T-helper 2 cell (primary cell): ENCODE measurements at regions not wholly inside any gene's neighbourhood (a gene's known extent, or its start where the extent isn't known, plus 50 kb on each side); places are given as distances from the start of the nearest gene placed in this dataset.
A peak's percentile ranks its signal among the peaks of the same experiment; 100 is the strongest.

ENCODE experiments used
- DNase-seq, 5 experiments: peaks; one replicate each; pipeline versions ENCODE4 v3.0.0 to v3.0.0-alpha.2; 2012 to 2022

DNA sequence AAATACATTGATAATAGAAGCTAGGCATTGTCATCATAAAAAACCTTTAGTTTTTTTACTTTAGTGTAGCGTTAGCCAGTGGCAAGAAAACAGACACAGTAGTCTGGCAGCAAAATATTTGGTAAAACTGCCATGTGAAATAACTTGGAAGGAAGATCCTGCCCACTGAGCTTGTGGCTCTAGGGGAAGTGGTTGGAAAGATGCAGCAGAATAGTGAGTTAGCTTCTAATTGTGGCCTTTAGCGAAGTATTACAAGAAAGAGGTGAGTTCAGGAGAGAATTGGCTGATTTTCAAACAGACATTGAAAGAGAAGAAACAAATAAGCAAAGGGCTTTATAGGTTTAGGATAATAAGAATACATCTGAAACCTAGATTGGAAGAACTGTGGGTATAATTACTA is 1887.8 kb upstream of the CELF4 start:
- DNase-seq = no peak

DNA sequence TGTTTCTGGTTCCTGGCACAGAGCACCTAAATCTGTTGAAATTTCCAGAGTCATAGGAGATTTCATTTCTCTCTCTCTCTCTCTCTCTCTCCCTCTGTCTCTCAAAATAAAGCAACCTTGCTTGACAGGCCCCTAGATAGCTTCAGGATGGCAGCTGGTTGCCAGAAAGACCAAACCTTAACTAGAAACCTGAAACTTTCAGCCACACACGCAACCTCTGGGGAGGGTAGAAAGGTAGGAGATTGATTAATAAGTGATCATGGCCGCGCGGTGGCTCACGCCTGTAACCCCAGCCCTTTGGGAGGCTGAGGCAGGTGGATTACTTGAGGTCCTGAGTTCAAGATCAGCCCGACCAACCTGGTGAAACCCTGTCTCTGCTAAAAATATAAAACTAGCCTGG is 1885.4 kb upstream of the CELF4 start:
- no peak for DNase-seq

DNA sequence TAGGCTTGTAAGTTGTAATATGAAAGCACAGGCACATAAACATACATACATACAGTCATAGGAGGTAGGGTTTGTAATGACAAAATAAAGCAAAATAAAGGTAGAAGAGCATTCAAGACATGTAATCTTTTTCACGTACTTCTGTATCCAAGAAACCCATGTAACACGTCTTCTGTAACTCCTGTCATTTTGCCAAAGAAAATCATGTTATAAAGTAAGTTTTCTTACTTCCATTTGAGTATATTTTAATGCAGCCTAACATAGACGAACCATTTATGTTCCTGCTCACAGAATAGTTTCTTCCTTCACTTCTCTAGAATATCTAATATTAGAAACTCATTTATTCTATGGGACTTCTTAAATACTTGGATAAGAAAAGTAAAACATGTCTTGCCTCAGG is 1884.0 kb upstream of the CELF4 start:
- no peak for DNase-seq

DNA sequence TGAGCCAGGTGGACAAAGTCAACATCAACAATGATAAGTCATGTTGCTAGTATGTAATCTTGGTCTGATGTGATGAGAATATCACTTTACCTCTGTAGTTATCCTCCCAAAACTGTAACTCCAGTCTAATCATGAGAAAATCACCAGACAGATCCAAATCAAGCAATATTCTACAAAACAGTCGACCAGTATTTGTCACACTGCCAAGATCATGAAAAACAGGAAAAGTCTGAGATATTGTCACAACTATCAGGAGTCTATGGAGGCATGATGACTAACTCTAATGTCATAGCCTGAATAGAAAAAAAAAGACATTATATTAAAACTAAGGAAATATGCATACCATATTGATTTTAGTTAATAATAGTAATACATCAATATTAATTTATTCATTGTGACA is 1883.3 kb upstream of the CELF4 start:
- no peak for DNase-seq

DNA sequence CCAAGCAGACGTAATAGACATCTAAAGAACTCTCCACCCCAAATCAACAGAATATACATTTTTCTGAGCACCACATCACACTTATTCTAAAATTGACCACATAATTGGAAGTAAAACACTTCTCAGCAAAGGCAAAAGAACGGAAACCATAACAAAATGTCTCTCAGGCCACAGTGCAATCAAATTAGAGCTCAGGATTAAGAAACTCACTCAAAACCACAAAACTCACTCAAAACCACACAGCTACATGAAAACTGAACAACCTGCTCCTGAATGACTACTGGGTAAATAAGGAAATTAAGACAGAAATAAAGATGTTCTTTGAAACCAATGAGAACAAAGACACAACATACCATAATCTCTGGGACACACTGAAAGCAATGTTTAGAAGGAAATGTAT is 1879.4 kb upstream of the CELF4 start:
- DNase-seq = peak in 1 of 5 experiments; percentile 9

DNA sequence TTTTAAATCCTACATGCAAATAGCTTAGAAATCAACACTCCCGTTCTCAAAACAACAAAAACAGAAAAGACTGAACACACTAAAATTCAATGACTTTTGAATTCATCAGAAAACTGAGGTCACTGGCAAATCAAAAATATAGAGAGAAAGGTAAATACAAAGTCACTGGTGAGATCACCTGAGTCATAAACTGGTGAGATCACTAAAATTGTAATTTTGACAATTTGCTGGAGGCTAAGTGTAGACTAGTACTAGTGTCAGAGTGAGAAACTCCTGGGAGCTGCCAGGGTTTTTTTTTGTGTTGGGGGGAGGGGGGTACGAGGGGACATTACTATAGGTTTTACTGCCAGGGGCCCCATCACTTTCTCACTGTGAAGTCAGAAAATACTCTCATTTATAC is 1876.0 kb upstream of the CELF4 start:
- no peak for DNase-seq

DNA sequence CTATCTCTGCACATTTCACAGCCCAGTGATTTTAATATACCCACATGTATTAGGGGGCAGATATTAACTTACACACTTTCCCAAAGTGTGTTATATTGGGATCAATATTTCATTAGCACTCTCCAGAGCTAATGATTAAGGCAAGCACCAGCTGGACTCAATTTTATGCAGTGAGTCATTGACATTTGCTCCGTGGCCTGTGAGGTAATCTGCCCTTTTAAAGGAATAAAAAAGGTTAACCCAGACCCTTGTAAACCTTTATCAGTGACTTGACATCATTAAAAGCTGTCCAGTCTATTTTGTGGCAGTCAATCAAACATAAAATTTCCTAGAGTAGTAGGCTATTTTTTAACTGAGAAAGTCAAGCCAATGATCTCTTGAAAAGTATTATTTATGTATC is 1870.4 kb upstream of the CELF4 start:
- no peak for DNase-seq

DNA sequence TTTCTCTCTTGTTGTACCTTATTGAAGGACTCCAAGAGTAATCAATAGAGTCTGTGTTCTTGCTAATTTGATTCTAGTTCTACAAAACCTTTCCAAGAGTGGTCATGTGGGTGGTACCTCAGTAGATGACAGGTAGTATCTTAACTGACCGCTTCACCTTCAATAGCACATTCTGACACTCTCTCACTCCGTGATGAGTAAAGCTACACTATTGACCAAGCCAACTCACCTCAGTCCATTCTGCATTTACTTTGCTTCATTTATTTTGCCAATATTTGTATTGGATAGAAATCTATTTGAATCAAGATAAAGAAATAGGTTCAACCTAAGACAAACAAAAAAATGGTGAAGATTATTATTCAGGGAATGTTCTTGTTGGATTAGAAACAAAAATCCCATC is 1869.6 kb upstream of the CELF4 start:
- no peak for DNase-seq

DNA sequence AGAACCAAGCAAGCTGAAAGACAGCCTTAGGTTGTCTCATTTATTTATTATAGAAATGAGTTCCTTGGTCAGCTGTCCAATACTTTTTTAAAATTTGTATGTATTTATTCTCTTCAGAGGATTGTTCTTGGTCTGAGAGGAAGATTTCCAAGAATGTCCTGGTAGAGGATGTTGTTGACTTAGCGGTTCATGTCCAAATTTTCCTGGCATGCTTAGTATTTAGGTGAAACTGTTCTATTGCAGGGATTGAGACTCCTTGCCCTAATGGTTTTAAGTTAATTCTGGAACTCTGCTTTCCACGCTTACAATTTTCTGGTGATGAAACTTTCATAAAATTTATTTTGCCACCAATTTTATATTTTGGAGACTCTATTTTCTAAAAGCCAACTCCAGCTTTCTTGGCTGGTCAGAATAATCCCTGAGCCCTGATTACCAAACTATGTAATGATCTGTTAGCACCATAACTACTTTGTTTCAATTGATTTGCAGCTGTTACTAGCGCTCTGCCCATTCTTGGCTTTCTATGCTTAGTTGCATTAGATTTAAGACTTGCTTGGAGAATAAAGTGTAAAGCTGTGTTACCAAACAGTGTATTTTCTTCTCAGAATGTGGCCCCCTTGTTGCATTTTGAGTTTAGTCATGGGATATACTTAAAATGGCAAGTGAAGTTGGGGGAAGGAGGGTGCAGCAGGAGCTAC is 1868.8 kb upstream of the CELF4 start:
- no peak for DNase-seq

DNA sequence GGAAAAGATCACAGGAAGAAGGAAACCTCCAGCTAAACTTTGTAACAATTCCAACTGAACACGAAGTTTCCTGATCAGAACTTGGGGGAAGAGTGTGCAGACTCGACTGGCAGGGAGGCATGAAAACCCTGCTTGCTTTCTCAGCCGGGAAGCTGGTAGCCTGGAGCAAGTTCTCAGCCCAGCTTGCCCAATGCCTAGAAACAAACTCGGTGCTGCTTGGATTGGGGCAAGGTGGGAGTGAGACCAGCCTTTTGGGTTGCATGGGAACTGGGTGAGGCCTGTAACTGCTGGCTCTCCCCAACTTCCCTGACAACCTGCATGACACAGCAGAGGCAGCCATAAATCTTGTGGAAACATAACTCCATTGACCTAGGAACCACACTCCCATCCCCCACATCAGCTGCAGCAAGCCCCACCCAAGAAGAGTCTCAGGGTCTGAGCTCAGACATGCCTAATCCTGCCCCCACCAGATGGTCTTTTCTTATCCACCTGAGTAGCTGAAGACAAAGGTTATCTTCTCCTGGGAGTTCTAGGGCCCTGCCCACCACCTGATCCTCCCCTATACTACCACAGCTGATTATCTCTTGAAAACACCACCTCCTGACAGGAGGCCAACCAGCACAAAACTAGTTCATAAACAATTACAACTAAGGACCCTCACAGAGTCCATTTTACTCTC is 1859.7 kb upstream of the CELF4 start:
- DNase-seq = no peak

DNA sequence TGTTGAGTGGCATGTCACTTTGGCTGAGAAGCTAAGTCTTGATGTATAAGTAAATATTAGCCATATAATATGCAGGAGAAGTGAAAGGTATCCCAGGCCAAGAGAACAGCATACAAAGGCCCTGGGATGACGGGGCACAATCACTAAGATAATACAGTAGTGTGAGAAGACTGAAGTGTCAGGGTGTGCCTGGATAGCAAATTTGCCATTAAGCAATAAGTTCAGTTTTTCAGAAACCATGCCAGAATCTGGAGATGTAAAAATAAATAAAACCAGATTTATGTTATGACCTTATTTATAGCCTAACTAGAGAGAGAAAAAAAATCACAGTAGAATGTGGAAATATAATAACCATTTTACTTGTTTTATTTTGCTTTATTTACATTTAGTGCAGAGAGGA is 1858.7 kb upstream of the CELF4 start:
- DNase-seq = no peak

DNA sequence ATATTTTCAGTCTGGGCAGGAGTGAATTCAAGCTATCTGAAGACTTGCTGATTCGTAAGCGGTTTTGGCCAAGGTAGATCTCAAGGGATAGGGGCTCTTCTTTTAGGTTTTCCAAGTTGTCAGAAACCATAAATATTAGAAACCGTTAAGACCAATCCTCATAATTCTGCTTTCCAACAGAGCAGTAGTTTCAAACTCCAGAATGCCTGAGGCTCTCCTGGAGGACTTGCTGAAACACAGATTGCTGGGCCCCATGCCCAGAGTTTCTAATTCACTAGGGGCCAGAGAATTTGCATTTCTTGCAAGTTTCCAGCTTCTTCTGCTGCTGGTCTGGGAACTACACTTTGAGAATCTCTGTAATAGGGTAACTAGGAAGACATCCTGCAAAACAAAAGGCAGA is 1855.7 kb upstream of the CELF4 start:
- DNase-seq = no peak

DNA sequence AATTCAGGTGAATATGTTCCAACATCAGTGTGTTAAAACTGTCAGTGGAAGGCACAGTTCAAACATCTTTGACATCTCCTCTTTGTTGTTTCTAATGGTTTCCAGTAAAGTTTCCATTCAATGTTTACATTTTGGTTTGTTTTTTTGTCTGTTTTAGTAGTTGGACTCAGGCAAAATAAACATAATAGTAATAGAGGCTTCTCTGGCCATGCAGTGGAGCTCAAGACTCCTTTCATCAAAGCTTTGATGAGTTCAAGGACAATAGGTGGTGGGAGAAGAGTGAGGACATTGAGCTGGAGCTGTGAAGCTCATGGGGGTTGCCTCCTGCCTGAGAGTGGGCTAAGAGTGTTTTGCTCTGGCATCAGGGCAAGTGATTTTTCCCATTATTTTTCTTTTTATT is 1853.7 kb upstream of the CELF4 start:
- DNase-seq = no peak

DNA sequence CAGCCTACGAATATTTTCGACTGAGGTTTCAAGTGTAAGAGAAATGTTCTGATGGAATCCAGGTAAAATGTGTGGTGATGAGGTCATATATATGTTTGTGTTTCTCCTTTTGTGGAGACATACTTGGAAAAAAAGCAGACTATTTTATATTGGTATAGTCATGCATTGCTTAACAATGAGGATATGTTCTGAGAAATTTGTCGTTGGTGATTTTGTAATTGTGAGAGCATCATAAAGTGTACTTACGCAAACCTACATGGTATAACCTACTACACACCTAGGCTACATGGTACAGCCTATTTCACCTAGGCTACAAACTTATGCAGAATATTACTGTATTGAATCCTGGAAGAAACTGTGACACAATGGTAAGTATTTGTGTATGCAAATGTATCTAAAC is 1849.9 kb upstream of the CELF4 start:
- DNase-seq = no peak

DNA sequence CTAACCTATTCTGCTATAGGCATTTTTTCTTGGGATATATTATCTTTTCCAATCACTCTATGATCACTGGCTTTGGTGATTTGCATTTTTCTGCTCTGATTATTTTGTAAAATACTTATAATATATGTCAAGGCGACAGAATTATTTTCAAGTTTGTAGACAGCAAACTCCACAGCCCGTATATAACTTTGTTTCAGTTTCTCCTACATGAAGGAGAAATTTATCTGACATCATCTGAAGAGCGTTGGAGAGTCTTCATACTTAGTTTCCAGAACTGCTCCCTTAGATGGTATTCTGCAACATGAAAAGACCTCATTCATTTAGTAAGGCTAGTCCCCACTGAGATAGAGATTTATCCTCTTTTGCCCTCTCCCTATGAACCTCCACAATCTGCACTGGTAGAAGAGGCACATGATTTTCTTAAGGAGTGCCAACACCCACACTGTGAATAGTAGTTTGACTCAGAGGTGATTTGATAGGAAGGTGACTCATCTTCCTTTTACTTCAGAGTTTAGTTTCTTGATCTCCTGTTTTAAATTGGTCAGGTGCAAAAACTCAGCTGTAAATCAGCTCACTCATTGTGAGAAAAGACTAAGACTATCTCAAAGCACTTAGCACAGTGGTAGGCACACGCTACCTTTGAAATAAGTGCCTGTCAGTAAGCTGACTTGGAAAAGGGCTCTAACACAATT is 1848.6 kb upstream of the CELF4 start:
- peak in 1 of 5 experiments; percentile 64 for DNase-seq

DNA sequence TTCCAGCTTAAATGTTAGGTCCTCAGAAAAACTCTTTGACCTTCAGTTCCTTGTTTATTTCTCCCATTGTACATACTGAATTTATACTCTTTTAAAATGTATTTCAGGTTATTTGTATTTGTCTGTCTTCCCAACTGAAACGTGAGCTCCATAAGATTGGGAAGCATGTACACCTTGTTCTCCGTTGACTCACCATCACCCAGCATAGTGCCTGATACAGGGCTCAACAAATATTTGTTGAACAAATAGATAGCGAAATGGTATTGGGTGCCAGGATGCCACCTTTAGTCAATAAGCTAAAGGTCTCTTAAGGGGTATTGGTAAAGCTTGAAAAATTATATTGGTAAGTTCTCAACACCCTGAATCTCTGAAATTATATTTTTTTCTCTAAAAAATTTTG is 1841.3 kb upstream of the CELF4 start:
- DNase-seq = no peak

DNA sequence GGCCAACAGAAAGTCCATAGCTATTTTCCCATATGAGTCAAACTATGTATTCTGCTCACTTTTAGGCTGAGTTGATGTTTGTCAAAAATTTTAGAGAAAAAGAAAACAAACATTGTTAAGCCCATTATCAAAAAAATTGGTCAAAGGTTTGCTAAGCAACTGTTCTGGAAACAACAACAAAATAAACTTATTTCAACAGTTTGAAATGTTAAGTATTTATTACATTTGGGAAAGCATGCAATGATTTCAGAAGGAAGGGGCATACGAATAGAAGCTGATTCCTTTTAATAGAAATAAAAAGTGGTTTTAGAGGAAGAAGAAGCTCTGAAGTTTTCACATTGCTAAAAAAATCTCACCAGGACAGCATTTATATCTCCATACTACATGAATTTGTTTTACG is 1837.5 kb upstream of the CELF4 start:
- DNase-seq = no peak

DNA sequence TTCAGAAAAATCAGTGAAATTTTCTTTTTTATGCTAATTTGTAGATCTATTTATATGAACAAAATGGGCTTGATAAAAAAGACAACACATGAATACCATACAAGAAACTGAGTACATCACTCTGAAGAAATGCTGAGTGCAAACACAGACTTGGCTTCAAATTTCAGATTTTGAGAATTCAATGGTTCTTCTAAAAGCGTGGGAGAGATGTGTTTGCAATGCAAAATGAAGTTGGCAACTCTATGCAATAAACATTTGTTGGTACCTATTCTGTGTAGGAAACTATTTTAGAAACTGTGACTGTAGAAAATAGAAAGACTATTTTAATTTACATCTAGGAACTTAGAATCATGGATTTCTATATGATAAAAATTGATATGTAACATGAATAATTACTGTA is 1834.1 kb upstream of the CELF4 start:
- DNase-seq = no peak

DNA sequence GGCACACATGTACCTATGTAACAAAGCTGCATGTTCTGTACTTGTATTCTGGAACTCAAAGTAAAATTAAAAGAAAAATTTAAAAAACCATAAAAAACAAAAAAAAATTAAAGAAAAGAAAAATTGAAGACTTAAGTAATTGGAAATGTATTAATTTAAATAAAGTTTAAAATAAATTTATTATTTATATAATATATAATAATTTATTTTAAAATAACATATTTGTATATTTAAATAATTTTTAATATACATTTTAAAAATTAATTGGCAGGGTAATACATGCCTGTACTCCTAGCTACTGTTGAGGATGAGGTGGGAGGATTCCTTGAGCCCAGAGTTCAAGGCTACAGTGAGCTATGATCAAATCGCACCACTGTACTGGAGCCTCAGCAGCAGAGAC is 1830.6 kb upstream of the CELF4 start:
- DNase-seq = no peak

DNA sequence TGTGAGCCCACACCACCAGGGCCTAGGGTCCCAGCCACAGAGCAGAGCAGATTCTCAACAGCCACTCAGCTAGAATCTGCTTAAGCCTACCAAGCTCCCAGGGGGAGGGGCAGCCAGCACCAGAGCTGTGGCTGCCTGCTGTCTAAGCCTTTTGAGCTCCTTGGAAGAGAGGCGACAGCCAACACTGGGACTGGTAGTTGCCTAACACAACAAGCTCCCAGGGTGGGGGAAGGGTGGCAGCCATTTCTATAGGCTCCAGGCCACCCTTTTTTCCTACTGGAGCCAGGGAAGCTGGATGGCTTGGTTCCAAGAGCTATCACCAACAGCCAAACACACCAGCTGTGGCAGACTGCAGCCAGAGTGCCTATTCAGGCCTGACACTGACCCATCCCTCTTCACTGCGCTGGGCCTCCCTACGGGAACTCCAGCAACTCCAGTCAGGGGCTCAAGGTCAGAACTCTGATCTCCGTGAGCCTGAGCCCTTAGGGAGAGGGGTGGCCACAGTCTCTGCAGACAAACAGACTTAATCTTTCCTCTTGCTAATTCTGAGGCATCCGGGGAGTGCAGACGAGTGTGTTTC is 1824.3 kb upstream of the CELF4 start:
- no peak for DNase-seq

DNA sequence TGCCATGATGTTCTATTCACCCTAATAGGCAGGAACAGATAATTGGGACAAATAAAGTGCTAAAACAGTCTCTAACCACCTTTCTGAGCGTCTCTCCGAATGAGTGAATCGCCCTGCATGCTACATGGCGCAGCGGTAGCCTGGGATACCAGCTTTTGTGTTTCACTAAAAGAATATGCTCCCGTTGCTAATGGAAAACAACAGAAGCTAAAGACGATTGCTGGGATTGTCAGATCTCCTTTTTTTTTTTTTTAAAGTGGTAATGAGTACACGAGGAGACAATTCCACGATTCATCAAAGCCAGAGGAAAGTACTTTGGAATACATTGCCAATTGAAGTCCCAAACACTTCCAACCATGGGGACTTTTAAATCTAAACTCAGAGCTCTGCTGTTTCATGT is 1815.3 kb upstream of the CELF4 start:
- DNase-seq = no peak

DNA sequence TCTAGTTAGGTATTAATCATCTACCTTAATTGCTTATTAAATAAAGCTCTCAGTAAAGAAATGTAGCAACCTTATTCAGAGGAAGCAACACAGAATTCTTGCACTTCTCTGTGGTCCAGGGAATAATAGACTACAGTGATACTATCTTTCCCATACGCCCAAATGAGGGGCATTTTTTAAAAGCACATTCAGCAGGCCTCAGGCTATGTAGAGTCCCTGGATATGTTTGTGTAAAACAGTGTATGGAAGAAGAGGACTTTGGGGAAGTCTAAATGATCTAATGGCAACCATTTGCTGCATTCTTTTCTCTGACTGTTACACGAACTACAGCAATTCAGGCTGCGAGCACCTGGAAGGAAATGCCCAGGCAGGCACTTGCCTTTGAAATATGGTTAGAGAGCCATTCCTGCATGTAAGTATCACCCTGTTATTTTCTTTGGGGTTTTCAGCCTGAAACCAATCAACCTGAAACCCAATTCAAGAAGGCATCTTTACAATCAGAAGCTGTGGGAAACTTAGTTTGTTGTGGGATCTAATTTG is 1814.7 kb upstream of the CELF4 start:
- no peak for DNase-seq

DNA sequence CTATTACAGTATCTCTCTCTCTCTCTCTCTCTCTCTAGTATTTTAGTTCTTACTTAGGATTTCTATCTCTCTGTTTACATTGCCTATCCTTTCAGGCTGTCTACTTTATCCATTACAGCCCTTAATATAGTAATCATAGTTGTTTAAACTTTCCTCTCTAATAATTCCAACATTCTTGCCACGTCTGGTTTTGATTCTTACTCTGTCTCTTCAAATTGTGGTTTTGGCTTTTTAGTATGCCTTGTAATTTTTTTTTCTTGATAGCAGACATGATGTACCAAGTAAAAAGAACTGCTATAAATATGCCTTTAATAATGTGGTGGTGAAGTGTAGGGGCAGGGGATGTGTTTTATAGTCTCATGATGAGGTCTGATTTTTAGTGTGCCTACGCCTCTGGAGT is 1809.5 kb upstream of the CELF4 start:
- DNase-seq = no peak

DNA sequence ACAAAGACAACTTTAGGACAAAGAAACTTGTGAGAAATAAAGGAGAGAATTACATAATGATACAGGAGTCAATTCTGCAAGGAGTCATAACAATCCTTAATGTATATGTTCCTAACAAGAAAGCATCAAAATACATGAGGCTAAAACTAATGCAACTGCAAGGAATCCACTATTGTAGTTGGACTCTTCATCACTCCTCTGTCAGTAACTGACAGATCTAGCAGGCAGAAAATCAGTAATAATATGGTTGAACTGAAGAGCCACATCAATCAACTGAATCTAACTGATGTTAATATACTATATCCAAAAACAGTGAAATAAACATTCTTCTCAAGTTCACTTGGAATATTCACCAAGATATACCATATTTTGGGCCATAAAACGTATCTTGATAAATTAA is 1806.4 kb upstream of the CELF4 start:
- no peak for DNase-seq
